B cell (primary cell): ENCODE measurements at regions not wholly inside any gene's neighbourhood (a gene's known extent, or its start where the extent isn't known, plus 50 kb on each side); places are given as distances from the start of the nearest gene placed in this dataset.

Source experiments
- ATAC-seq: fragments of 200-7000 bp; cut with Tn5 transposase; one replicate; pipeline ENCODE4 v1.10.0; 2021; ENCODE audit warnings: low read depth, mild to moderate bottlenecking, moderate number of reproducible peaks, moderate library complexity
- CTCF ChIA-PET: fragments of 350-600 bp; sonication (Branson Sonifier 250); formaldehyde crosslinking; loops from one replicate; lab custom pipeline; 2021; ENCODE audit warnings: antibody characterized with exemption, inconsistent platforms; lab: Charles Lee
- POLR2A ChIA-PET: fragments of 350-600 bp; sonication (Branson Sonifier 250); formaldehyde crosslinking; loops from one replicate; lab custom pipeline; 2021; ENCODE audit warnings: antibody characterized with exemption; lab: Charles Lee
- DNase-seq: peaks from one replicate; pipeline ENCODE4 v3.0.0; 2013
- H2AFZ ChIP-seq: 2 replicates; pipeline ENCODE4 v1.6.1; 2012; ENCODE audit warnings: mild to moderate bottlenecking, low read depth, low read length; ENCODE audit not compliant: insufficient read depth, poor library complexity, severe bottlenecking
- H3K27ac ChIP-seq, 2 donors: 1 replicate in 1 of 2; 2 replicates in 1 of 2; pipeline ENCODE4 v1.5.1; 2012 to 2013; ENCODE audit warnings: low read length in 2 of 2, mild to moderate bottlenecking in 2 of 2, moderate library complexity in 1 of 2
- H3K27me3 ChIP-seq, 4 experiments: fragments of 200-600 bp in 1 of 4; sonication (generic) in 1 of 4; replicated peaks in 1 of 4; 1 replicate in 2 of 4; 2 replicates in 2 of 4; pipeline versions ENCODE4 v1.6.1 to v1.7.0; 2013 to 2016; ENCODE audit warnings: low read length in 3 of 4, mild to moderate bottlenecking in 2 of 4, mixed read lengths in 1 of 4, moderate library complexity in 1 of 4; ENCODE audit not compliant: insufficient read depth in 4 of 4, control insufficient read depth in 3 of 4; ENCODE audit errors: control extremely low read depth in 1 of 4
- H3K36me3 ChIP-seq, 2 experiments: replicated peaks in 1 of 2; 1 replicate in 1 of 2; 2 replicates in 1 of 2; pipeline versions ENCODE4 v1.6.1 to v1.7.1; 2013; ENCODE audit warnings: low read length in 1 of 2; ENCODE audit not compliant: insufficient read depth in 2 of 2, control insufficient read depth in 1 of 2; ENCODE audit errors: control extremely low read depth in 1 of 2, extremely low read depth in 1 of 2
- H3K4me1 ChIP-seq, 2 donors: fragments of 200-600 bp in 1 of 2; sonication (generic) in 1 of 2; 1 replicate in 1 of 2; 2 replicates in 1 of 2; pipeline versions ENCODE4 v1.5.1 to v1.6.1; 2013 to 2017; ENCODE audit warnings: low read length in 2 of 2; ENCODE audit not compliant: control insufficient read depth in 2 of 2, insufficient read depth in 2 of 2
- H3K4me2 ChIP-seq: replicated peaks from 2 replicates; pipeline ENCODE3; 2012; ENCODE audit warnings: mild to moderate bottlenecking, low read depth, low read length; ENCODE audit not compliant: poor library complexity, severe bottlenecking
- H3K4me3 ChIP-seq, 5 experiments: fragments of 200-600 bp in 1 of 5; sonication (generic) in 1 of 5; 1 replicate in 3 of 5; 2 replicates in 2 of 5; pipeline versions ENCODE4 v1.5.1 to v1.7.0; 2011 to 2016; ENCODE audit warnings: low read length in 4 of 5, mild to moderate bottlenecking in 4 of 5, low read depth in 2 of 5, control low read depth in 1 of 5, moderate library complexity in 1 of 5; ENCODE audit not compliant: insufficient read depth in 1 of 5; ENCODE audit errors: control extremely low read depth in 1 of 5, extremely low read depth in 1 of 5
- H3K79me2 ChIP-seq: fragments of 200-600 bp; sonication (generic); one replicate; pipeline ENCODE4 v1.6.0; 2016; ENCODE audit warnings: low read length; ENCODE audit not compliant: control insufficient read depth, insufficient read depth
- H3K9ac ChIP-seq: fragments of 200-600 bp; sonication (generic); 2 replicates; pipeline ENCODE4 v1.6.1; 2017; ENCODE audit warnings: mild to moderate bottlenecking, low read length, moderate library complexity
- H3K9me3 ChIP-seq, 3 donors: one replicate each; pipeline versions ENCODE4 v1.6.1 to v1.7.1; 2013; ENCODE audit warnings: low read length in 2 of 3; ENCODE audit not compliant: control insufficient read depth in 2 of 3, insufficient read depth in 1 of 3; ENCODE audit errors: control extremely low read depth in 1 of 3
- H4K20me1 ChIP-seq: 2 replicates; pipeline ENCODE4 v1.6.0; 2012; ENCODE audit warnings: mild to moderate bottlenecking, low read length; ENCODE audit not compliant: insufficient read depth, control insufficient read depth, poor library complexity, severe bottlenecking
- H3K27ac Mint-ChIP-seq: one replicate; pipeline ENCODE4 v1.8.0; 2021; ENCODE audit warnings: mixed read lengths
- H3K27me3 Mint-ChIP-seq: one replicate; pipeline ENCODE4 v1.8.0; 2021; ENCODE audit warnings: mixed read lengths
- H3K4me1 Mint-ChIP-seq: one replicate; pipeline ENCODE4 v1.8.0; 2021; ENCODE audit warnings: mixed read lengths
- H3K4me3 Mint-ChIP-seq: one replicate; pipeline ENCODE4 v1.8.0; 2021; ENCODE audit warnings: mixed read lengths
- H3K9me3 Mint-ChIP-seq: one replicate; pipeline ENCODE4 v1.8.0; 2022; ENCODE audit warnings: mixed read lengths; ENCODE audit not compliant: insufficient read depth
- CTCF ChIP-seq: fragments of 200-600 bp; IDR thresholded peaks from one replicate; pipeline ENCODE4 v1.8.0; 2022; ENCODE audit warnings: antibody characterized with exemption, mild to moderate bottlenecking
- EZH2 ChIP-seq: IDR thresholded peaks from 2 replicates; pipeline ENCODE4 v1.6.1; 2012; ENCODE audit warnings: borderline replicate concordance, low read depth, mild to moderate bottlenecking, moderate library complexity, low read length; ENCODE audit not compliant: insufficient read depth, poor library complexity, severe bottlenecking
- WGBS: methylation state at CpG from one replicate; pipeline ENCODE4 v1.1.5; 2013; ENCODE audit warnings: missing lambda C conversion rate; ENCODE audit not compliant: insufficient coverage; 5-methylcytosine and 5-hydroxymethylcytosine counted together
- intact Hi-C: fragments of 100-400 bp; cut with micrococcal nuclease; formaldehyde crosslinking; loops from one replicate; pipeline ENCODE4 v1.10.0; 2022

GRCh38 chr6:15016813-15017212, 229.1 kb upstream of the JARID2 start:
- Histone ChIP-seq H3K79me2 (no peaks in the 10 kb centered on the region), H3K4me3 (no peak overlapping the region), H3K27me3 (peaks cover 0 to 2% (median 0%) of the 10 kb centered on the region in 4 experiments), H3K36me3 (no peaks in the 10 kb centered on the region), H4K20me1 (no peaks in the 10 kb centered on the region), H3K9me3 (peaks cover 0 to 4% (median 0%) of the 10 kb centered on the region in 3 donors), H3K9ac (no peak overlapping the region), H3K4me1 (peaks cover 0 to 6% of the 10 kb centered on the region in 2 donors), H2AFZ (no peak overlapping the region), H3K4me2 (no peak overlapping the region), H3K27ac (no peak overlapping the region)
- no peak for TF ChIP-seq EZH2
- TF ChIP-seq CTCF, result no peak
- Mint-ChIP-seq H3K27ac (no peak overlapping the region), H3K9me3 (no peaks in the 10 kb centered on the region), H3K4me1 (peaks cover 11% of the 10 kb centered on the region), H3K4me3 (peak overlapping the region; percentile 23), H3K27me3 (peaks cover 15% of the 10 kb centered on the region)
- no peak for DNase-seq
- WGBS, result no CpG with 5 or more reads among the region's 6 CpGs
- ChIA-PET CTCF (no interaction called here), POLR2A (no interaction called here)
- intact Hi-C loops, result no loop called here
- no peak for ATAC-seq

GRCh38 chr6:15017261-15017660, 228.6 kb upstream of the JARID2 start:
- Histone ChIP-seq H3K4me1 (peaks cover 0 to 6% of the 10 kb centered on the region in 2 donors), H3K27ac (no peak overlapping the region), H4K20me1 (no peaks in the 10 kb centered on the region), H2AFZ (peak overlapping the region; percentile 48), H3K4me3 (peak overlapping the region in 3 of 5 experiments; percentile 8 to 18 (median 15)), H3K36me3 (no peaks in the 10 kb centered on the region), H3K9ac (no peak overlapping the region), H3K4me2 (peak overlapping the region; percentile 46), H3K27me3 (peaks cover 0 to 2% (median 0%) of the 10 kb centered on the region in 4 experiments), H3K79me2 (no peaks in the 10 kb centered on the region), H3K9me3 (peaks cover 0 to 4% (median 0%) of the 10 kb centered on the region in 3 donors)
- intact Hi-C loops, result no loop called here
- DNase-seq (peak; percentile 26), ATAC-seq (peak; percentile 36)
- Mint-ChIP-seq H3K4me3 (peak overlapping the region; percentile 23), H3K4me1 (peaks cover 11% of the 10 kb centered on the region), H3K9me3 (no peaks in the 10 kb centered on the region), H3K27ac (no peak overlapping the region), H3K27me3 (peaks cover 15% of the 10 kb centered on the region)
- ChIA-PET CTCF (no interaction called here), POLR2A (no interaction called here)
- WGBS, result 63% methylated on average over 9 of the region's 11 CpGs
- TF ChIP-seq EZH2 (no peak), CTCF (no peak)
